DND-41 (cell line): ENCODE measurements at regions not wholly inside any gene's neighbourhood (a gene's known extent, or its start where the extent isn't known, plus 50 kb on each side); places are given as distances from the start of the nearest gene placed in this dataset.

Experiments used
- CTCF ChIP-seq: IDR thresholded peaks from 2 replicates; pipeline ENCODE4 v1.5.1; 2012; ENCODE audit warnings: borderline replicate concordance, low read length, moderate library complexity, mild to moderate bottlenecking; ENCODE audit not compliant: poor library complexity, severe bottlenecking; ENCODE audit errors: extremely low read depth
- EZH2 ChIP-seq: IDR thresholded peaks from 3 replicates; pipeline ENCODE4 v1.6.1; 2012; ENCODE audit warnings: borderline replicate concordance, low read depth, mild to moderate bottlenecking, moderate library complexity, low read length, inconsistent platforms; ENCODE audit not compliant: severe bottlenecking

- TF ChIP-seq CTCF (no peak), EZH2 (no peak)
Observed at GRCh38 chr7:86970986-86971385, 88.5 kb downstream of the ELAPOR2 start.
